GM12873 (cell line): ENCODE measurements at regions not wholly inside any gene's neighbourhood (a gene's known extent, or its start where the extent isn't known, plus 50 kb on each side); places are given as distances from the start of the nearest gene placed in this dataset.

Source experiments
- TF ChIP-seq, protein P1 (sequence below): IDR thresholded peaks from 2 replicates; pipeline ENCODE4 v1.5.1; 2012; ENCODE audit warnings: low read depth, mild to moderate bottlenecking, moderate library complexity, low read length, control low read depth; ENCODE audit not compliant: insufficient read depth; ENCODE audit errors: missing control alignments

DNA sequence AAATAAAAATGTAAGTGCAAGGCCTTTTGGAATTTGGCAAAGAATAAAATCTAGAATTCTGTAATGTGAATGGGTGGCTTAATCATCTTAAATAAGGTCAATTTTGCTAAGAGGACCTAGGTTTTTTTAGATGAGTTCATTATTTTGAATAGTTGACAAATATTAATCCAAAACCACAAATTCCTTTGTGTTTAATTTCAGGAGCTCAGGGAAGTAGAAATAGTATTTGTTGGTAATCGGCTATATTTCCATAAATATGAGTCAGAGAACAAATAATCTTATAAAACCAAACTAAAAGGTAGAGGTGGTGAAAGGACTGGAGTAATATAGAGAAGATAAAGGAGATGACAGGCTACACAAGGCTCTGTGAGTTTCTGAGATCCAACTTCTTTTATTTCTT is 190.4 kb upstream of the TLL1 start:
- TF ChIP-seq, protein P1, sequence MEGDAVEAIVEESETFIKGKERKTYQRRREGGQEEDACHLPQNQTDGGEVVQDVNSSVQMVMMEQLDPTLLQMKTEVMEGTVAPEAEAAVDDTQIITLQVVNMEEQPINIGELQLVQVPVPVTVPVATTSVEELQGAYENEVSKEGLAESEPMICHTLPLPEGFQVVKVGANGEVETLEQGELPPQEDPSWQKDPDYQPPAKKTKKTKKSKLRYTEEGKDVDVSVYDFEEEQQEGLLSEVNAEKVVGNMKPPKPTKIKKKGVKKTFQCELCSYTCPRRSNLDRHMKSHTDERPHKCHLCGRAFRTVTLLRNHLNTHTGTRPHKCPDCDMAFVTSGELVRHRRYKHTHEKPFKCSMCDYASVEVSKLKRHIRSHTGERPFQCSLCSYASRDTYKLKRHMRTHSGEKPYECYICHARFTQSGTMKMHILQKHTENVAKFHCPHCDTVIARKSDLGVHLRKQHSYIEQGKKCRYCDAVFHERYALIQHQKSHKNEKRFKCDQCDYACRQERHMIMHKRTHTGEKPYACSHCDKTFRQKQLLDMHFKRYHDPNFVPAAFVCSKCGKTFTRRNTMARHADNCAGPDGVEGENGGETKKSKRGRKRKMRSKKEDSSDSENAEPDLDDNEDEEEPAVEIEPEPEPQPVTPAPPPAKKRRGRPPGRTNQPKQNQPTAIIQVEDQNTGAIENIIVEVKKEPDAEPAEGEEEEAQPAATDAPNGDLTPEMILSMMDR = no peak

GRCh38 chr4:165684177-165684805 is 188.7 kb upstream of the TLL1 start:
- TF ChIP-seq, protein P1 = no peak

GRCh38 chr4:165686756-165687155 is 186.3 kb upstream of the TLL1 start:
- TF ChIP-seq, protein P1 = no peak

DNA sequence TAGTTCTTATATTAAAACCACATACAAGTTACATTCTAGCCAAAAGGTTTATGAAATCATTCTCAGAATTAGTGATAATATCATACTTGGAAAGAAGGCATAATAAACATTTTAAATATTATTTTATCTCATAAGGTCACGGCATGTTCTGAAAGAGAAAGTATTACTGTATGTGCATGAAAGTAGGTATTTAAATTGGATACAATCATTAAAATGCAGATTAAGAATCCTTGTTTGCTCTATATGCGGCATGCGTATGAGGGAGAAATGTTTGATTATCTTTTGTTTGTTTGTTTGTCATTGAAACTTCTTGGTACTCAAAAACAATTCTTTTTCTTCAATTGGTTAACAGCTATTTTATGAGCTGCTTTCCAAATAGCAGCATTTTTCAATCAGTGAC is 183.9 kb upstream of the TLL1 start:
- TF ChIP-seq, protein P1 = no peak

DNA sequence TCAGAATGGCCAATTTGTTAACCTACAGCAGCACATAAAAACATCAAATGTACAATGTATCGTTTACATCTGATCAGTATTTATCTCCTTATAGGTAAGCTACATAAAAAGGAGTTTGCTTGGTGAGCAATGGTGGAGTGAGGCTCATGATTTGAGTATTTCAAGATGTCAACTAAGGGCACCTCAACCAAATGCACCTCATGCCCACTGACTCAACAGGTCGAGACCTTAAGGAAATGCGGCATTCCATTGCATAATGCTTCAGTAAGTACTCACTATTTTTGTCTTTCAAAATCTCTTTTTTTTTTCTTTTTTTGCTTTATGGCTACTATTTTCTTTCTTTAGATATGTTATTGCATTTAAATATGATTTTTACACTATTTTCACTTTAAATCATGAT is 181.0 kb upstream of the TLL1 start:
- TF ChIP-seq, protein P1 = no peak

DNA sequence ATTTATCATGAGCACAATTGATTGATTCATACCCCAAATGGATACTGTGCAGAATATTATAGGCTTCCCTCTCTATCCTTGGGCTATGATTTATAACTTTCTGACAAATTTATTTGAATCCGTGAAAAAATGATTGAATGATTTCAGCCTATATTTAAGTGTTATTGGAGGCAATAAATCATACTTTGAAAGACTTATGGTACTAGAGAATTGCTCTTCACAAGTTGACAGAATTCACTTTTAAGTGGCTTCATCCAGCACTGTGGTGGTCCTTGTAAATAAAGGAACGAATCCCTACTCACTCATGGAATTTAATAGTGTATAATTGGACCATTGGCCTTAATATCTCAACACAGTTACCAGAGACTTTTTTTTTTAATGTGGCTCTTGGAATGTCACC is 174.8 kb upstream of the TLL1 start:
- TF ChIP-seq, protein P1 = no peak

GRCh38 chr4:165699055-165699454 is 174.0 kb upstream of the TLL1 start:
- TF ChIP-seq, protein P1 = no peak
